ENCODE measurements at regions not wholly inside any gene's neighbourhood (a gene's known extent, or its start where the extent isn't known, plus 50 kb on each side); places are given as distances from the start of the nearest gene placed in this dataset.
"Not testable (repeated sequence)": the region's sequence is repeated elsewhere in the genome, so short reads cannot be mapped to it uniquely, and the experiment has no call there.

DNA sequence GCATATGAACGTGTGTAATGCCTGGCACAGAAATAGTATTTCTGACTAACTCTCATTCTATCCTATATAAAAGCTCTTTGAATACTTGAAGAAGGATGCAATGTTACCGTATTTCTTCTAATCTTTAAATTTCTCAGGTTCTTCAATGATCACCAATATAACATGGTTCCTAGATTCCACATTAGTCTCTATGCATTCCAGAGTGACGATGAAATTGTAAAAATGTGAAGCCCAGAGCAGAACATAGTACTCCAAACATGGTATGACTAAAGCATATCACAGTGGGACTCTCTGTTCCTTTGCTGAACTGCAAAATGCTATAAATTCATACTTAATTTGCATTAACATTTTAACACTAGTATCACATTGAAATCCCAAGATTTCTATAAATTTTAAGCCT is 877.6 kb upstream of the CHORDC1 start:
- no peak for DNase-seq

DNA sequence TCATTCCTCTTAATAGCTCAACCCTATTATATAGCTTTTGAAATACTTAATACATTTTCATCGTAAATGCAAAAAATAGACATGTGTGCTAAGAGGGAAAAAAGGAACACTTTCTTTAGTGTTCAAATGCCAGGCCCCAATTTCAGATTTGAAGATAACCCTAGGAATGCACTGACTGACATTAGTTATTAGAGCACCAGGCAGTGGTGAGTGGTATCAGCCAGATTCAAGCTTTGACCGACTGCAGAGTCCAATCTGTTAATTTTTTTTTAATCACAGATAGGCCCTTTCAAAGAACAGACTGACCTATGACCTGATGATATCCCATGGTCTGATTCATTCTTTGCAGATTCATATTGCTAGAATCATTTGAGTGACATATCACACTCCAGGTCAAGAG is 874.2 kb upstream of the CHORDC1 start:
- no peak for DNase-seq

DNA sequence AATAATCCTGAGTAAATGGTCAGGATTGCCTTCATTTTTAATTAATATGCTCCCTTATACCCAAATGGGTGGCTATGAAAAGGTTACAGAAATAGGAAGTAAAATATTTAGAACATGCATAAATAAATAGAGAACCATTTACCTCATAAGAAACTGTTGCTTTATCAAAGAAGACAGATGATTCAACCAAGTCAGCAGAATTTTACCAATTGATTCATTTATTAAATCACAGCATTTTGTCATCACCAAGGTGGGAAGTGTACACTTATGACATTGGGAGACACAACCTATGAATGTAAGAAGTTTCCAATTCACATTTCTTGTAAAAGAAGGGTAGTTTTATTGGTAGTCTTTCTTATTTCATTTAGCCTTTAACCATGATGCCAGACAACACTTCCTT is 870.3 kb upstream of the CHORDC1 start:
- no peak for DNase-seq

DNA sequence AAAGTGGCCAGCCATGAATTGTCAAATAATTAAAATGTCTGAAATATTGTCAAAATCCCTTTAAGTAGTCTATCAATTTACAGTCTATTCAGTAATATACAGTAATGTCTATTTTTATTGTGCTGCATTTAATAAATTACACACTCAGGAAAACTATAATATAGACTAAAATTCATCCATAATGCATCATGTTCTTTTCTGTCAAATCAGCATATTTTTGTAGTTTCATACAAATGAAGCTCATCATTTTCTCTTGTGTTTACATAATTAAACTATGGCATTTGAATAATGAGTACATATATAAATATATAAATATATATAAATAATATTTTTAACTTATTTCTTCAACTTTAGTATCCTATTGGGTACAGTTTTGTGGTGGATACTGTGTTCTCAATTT is 868.7 kb upstream of the CHORDC1 start:
- DNase-seq = no peak

DNA sequence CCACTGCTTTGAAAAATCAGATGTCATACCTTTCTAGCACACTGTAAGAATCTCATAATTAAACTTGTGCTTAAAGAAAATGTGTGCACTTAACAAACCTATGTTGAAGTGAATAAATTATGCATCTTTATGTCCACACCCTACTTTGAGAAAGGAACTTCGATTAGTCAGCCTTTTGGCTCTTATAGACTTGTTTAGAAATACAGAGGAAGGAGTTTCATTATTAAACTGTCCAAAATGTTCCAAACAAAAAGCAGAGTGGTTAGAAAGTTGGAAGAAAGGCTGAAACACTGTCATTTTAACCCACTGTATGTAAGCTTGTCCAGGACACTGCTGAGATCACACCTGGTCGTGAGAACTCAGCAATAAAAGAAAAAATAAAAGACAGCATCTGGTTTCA is 863.2 kb upstream of the CHORDC1 start:
- DNase-seq = no peak

DNA sequence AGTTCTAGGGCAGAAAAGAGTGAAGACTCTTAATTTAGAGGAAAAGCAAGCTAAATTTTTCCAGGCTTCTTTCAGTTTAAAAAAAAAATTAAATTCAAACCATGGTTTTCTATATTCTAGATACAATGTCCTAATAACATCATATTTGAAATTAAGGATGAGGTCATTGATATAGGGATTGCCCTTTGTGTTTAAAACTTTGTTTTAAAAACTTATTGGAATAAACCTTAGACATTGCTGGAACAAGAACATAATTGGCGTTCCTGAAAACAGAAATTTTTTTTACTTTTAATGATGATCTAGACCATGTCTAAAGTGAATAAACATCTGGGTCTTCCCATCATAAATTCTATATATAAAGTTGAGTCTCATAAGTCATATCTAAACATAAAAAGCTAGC is 859.4 kb upstream of the CHORDC1 start:
- DNase-seq = no peak

DNA sequence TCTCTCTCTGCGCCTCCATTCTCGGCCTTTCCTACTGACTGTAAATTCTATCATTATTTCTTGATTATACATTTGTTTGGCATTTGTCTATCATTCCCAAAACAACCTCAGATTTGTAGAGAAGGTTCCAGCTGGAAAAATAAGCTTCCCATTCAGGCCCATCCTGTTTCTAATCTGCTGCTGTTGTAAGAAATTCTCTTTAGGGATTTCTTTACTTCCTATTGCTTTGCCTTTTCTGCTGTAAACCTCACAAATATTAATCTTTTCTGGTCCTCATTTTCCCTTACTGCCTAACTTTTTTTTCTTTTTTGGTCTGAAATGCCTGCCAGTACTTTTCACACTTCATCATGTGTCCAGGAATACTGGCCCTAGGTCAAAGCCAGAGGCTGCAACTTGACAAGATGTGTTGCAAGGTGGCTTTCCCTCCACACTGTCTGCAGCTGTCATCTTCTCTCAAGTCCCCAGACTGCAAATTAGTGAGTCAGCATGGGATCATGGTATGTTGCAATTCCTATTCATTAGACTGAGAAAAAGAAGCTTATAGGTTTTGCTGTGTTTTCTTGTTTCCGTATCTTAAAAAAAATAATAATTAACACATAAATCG is 858.7 kb upstream of the CHORDC1 start:
- peak; percentile 55 for DNase-seq

DNA sequence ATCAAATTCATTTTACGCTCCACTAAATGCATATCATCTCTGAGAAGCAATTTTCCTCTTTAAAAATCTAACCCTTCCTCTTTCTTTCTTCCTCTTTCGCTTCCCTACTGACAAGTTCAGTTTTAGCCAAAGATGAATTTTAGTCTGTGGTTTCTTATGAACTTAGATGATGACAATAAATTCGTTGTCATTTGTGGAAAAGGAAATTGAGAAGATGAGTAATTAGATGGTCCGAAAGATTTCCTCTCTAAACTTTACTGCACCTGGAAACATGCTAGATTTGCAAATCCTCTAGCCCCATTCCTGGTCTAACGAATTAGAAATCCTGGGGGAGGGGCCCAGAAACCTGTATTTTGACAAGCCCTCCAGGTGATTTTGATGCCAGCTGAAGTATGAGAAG is 855.4 kb upstream of the CHORDC1 start:
- DNase-seq = peak; percentile 74

DNA sequence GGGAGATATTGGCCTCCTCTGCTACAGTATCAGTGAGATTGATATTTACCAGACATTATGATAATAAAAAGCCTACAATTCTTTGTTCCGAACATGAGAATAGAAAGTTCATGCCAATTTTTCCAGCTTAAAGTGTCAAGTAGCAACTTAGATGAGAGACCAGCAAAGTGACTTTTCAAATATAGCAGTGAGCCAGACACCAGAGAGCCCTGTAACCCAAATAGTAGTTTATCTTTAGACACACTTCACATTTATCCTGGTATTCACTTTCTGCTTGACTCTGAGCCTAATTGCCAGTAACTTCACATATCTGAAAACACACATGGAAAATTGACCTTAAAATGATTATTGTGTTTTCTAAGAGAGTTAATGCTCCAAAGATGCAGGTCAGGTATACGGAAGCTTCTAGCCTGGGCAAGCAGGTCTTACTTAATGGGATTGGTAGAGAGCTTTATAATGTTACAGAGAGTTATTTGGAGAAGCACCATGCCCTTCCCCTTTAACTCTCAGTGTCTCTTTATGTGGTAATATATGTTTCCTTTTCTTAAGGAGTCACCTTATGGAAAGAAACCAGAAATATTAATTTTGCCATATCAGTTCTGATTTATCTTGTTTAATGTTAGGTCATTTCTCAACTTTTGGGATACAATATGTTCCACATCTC is 852.3 kb upstream of the CHORDC1 start:
- DNase-seq = no peak

DNA sequence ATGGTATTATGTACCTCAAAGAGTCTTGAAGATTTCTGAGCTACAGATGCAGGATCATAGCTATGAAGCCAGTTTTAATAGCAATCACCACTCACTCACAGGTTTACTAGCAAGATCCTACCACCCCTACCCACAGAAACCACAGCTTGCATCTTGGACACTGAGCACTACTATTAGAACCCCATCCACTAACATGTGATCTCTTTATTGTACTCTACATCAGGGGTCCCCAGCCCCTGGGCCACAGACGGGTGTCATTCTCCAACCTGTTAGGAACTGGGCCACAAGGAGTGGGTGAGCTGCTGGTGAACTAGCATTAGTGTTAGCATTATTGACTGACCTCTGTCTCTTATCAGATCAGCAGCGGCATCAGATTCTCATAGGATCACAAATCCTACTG is 844.8 kb upstream of the CHORDC1 start:
- peak; percentile 18 for DNase-seq

DNA sequence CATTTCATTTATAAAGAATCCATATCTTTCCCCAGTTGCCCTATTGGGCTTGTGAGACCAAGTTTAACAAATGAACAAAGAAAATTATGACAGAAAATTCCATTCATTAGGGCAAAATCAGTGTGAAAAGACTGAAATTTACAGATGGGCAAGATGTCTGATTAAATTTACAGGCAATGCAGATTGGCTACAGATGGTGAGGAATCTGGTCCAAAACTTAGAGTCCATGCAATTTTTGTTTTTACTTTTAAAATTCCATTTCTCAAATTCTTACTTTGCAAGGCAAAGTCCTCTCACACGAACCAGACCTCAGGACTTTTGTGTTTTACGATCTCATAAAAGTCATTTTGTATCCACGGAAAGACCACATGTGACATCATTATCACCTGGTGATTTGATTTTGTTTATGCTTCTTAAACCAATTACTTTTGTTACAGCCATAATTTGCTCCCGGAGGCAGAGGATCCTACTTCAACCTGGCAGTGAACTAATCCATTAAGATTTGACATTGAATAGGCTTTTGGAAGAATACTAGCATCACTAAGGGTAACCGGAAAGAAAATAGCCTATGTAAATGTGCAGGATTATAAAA is 843.7 kb upstream of the CHORDC1 start:
- DNase-seq = no peak

DNA sequence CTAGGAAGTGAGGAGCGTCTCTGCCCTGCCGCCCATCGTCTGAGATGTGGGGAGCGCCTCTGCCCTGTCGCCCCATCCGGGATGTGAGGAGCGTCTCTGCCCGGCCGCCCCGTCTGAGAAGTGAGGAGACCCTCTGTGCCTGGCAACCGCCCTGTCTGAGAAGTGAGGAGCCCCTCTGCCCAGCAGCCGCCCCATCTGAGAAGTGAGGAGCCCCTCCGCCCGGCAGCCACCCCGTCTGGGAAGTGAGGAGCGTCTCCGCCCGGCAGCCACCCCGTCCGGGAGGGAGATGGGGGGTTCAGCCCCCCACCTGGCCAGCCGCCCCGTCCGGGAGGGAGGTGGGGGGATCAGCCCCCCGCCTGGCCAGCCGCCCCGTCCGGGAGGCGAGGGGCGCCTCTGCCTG is 840.5 kb upstream of the CHORDC1 start:
- DNase-seq = not testable (repeated sequence)

DNA sequence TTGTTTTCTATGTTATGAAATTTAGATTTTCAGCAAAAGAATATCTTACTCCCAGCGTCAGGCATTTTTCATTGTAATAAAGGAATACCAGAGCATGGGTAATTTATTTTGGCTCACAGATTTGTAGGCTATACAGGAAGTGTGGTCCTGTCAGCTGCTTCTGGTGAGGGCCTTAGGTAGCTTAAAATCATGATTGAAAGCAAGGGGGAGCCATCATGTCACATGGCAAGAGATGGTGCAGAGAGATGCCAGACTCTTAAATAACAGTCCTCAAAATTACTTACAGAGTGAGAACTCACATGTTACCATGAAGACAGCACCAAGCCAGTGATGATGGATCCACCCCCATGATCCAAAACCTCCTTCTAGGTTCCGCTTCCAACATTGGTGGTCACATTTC is 825.0 kb upstream of the CHORDC1 start:
- DNase-seq = no peak

DNA sequence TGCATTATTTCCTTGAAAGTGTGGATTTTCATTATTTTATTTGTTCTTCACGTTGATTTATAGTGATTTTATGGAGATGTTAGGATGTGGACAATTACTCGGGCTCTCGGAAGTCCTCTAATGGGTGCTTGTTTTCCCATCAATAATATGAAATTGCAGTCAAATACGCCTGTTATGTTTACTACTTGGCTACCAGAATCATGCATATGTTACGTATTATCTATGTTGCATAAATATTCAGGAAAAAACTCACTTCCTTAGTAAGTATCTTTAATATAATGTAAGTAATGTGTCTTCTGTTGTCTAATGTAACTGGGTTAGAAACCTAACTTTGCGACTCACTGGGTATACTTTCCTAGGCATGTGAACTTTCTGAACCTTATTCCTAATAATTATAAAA is 823.4 kb upstream of the CHORDC1 start:
- DNase-seq = no peak

DNA sequence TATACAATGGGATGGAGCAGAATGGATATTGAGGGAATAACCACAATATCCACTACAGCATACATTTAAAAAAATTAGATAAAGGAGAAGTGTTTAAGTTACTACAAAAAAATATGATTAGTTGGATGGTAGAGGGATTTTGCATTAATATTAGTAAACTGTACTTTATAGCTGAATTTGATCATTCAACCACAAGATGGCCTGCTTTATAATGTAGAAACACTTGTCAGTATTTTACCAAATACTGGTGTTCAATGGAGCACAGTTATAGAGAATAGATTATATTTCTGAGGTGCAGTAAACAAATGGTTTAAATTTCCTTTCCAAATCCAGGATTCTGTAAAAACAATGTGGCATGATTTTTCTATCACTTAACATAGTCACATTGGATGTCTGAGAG is 818.8 kb upstream of the CHORDC1 start:
- DNase-seq = peak; percentile 24

DNA sequence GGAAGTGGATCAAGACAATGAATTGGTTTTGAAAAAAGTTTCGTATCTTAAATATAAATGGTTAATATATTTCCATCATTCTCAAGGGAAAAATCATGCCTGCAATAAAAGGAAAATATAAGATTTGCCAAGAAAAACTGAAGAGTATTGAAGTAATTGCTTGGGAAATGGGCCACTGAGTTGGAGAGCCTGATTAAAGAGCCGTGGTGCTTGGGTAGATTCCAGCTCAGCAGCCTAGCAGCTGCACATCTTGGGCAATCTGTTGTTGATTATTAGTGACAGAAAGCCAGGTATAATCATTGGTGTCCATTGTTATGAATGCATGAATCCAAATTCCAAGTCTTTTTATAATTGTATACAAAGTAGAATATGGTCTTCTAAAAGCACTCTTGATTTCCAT is 800.9 kb upstream of the CHORDC1 start:
- DNase-seq = no peak

DNA sequence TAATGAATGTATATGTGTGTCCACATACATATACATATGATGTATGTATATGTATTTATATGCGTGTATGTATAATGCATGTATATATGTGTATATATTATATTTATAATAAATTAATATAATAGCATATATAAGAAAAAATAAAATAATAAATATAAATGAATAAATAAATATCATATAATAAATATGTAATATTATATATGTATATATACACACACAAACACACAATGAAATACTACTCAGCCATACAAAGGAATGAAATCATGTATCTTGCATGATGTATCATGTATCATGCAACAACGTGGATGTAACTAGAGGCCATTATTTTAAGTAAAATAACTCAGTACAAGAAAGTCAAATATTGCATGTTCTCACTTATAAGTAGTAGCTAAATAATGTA is 788.7 kb upstream of the CHORDC1 start:
- DNase-seq = no peak

DNA sequence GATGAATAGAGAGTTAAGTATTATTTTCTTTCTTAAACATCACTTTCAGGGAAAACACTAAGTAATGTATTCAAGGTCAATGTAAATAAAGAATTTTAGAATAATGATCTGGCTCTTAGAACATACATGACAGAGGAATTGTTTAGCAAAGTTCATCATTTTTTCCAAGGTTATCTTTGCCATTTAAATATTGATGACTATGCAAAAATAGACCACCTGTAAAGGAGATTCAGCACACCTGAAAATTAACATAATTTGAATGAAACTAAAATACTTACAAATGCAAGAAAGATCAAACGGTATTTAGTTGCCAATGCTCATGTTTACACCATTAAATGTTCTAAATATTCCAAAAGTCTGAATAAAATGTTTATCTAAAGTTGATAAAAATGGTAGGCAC is 782.6 kb upstream of the CHORDC1 start:
- no peak for DNase-seq

DNA sequence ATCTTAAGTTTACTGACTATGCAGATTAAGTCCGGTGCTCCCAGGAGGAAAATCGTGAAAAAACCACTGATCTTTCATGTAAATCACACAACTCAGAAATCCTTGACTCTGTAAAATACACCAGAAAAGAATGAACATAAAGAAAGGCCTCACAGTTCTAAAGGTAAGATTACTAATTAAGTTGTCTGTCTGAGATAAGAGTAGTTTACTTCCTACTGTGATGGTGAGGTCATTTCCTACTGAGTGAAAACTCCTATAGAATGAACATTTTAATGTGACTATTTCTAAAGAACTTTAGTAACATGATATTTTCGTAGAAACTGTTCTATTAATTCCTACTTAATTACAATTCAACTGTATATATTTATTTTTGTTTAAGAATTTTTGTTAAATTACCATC is 774.4 kb upstream of the CHORDC1 start:
- DNase-seq = peak; percentile 55

DNA sequence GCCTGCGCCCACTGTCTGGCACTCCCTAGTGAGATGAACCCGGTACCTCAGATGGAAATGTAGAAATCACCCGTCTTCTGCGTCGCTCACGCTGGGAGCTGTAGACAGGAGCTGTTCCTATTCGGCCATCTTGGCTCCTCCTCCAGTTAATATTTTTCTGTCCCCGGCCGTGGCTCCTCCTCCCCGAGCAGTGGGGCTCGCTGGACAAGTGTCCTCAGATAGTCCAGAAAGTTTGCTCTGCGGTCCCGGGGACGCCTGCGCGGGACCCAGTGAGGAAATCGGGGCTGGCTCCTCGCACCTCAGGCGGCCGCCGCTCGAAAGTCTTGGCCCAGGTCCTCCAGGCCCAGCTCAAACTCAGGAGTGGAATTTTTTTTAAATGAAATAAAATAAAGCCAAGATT is 749.3 kb upstream of the CHORDC1 start:
- DNase-seq = not testable (repeated sequence)

DNA sequence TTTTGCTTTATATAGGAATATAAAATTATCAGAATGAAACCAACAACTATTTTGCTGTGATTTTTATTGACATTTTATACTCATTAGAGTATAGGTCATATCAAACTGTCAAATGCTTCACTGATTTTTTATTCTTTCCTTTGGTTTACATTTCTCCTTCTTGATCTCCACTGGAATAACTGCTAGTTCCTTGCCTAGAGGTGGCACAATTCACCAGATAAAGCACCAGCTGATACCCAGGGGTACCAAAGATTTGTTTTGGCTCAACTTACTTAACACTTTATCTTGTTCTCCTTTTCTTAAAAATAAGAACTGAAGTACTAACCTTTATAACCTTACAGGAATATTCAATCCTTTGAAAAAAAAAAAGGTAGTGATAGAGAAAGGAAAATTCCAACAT is 725.1 kb upstream of the CHORDC1 start:
- DNase-seq = peak; percentile 59

DNA sequence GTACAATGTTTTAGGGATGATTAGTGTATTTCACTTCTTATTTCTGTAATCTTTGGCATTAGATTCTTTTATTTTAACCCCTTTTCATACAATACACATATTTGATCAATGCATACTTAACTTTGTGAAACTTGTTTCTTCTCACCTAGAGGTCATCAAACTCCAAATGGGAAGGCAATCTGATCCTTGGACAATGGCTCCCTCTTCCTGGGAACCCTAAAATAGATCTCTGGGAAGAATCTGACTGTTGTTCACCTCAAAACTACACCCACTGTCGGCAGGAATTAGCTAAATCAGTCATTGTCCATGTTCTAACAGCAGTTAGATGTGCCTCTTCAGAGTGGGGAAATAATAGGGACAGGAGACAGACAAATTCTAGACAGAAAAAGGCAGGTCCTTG is 707.4 kb upstream of the CHORDC1 start:
- no peak for DNase-seq

DNA sequence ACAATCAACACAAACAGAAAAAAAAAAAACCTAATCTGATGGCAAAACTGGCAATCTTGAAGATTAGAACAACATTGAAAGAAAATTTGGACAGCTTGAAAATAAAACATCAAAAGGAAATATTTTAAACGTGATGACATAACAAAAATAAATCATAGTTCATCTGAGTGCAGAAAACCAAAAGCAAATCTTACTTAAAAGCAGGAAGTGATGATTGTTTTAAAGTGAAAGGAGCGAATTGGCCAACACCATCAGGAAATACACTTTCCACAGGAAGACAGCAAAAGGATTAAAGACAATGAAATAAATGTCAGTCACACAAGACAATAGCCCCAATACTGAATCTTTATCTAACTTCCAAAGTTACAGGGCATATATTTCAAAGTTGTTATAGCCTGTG is 696.5 kb upstream of the CHORDC1 start:
- peak; percentile 27 for DNase-seq

DNA sequence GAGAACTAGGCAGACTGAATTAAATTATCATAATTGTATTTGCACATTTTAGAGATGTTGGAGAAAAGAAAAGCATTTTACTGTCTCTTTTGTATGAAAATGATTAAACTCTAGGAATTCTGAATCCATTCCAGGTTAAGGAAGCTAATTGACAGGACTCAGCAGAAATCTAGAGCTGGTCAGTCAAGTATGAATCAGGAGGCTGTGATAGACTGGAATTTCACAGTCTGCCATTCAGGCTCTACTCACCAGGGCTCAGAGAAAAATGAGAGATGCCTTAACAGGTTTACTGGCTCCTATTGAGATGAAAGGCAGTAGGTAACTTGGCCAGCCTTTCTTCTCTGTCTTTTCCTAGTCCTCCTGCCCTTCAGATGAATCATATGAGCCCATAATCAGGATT is 693.9 kb upstream of the CHORDC1 start:
- no peak for DNase-seq

DNA sequence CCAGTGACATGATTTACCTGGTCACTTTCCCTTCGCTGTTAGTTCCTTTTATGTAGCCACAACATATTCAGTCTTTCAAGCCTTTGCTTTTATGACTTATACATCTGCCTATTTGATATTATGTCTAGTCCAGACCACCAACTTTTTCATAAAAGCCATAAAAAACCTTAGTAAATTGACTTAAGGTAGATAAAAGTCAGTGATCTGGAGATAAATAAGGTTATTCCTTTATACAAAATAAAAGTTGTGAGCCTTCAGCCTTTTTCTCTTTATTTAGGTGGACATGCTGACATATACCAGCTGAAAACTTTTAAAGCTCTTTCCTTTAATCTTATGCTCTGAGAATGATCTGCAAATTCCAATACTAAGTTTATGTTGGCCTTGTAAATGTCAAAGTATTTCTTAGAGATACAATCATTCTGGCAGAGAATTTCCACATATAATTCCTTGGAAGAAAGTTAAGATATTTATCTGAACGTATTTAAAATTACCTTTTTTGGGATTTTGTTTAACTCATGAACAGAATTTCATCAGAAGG is 690.4 kb upstream of the CHORDC1 start:
- DNase-seq = no peak

Data from OCI-M1 (cell line).